ENCODE measurements at regions not wholly inside any gene's neighbourhood (a gene's known extent, or its start where the extent isn't known, plus 50 kb on each side); places are given as distances from the start of the nearest gene placed in this dataset.

GRCh38 chr3:41041899-41042298 is 157.4 kb upstream of the CTNNB1 start:
- no peaks in the 10 kb centered on the region for H3K36me3 ChIP-seq (ENCODE audit: insufficient read depth, low read length)
- H3K27me3 ChIP-seq (ENCODE audit: insufficient read depth, low read length), result peaks cover 24% of the 10 kb centered on the region
- no peak overlapping the region for H2AFZ ChIP-seq (ENCODE audit: low read length, unreplicated experiment)
- no peaks in the 10 kb centered on the region for H3K79me2 ChIP-seq (ENCODE audit: control insufficient read depth, insufficient read depth, low read length, unreplicated experiment)
- H3K4me3 ChIP-seq (ENCODE audit: low read depth, low read length), result no peak overlapping the region
- H3K27ac ChIP-seq (ENCODE audit: low read depth, low read length), result no peak overlapping the region
- H3K4me1 ChIP-seq (ENCODE audit: control insufficient read depth, insufficient read depth, low read length, unreplicated experiment), result no peaks in the 10 kb centered on the region

GRCh38 chr3:41044523-41044922 is 154.8 kb upstream of the CTNNB1 start:
- Histone ChIP-seq H3K27ac (ENCODE audit: low read depth, low read length) (no peak overlapping the region), H3K4me3 (ENCODE audit: low read depth, low read length) (no peak overlapping the region), H3K36me3 (ENCODE audit: insufficient read depth, low read length) (no peaks in the 10 kb centered on the region), H3K27me3 (ENCODE audit: insufficient read depth, low read length) (peaks cover 14% of the 10 kb centered on the region; the same call in 1 of the 2 replicates), H3K79me2 (ENCODE audit: control insufficient read depth, insufficient read depth, low read length, unreplicated experiment) (no peaks in the 10 kb centered on the region), H2AFZ (ENCODE audit: low read length, unreplicated experiment) (no peak overlapping the region), H3K4me1 (ENCODE audit: control insufficient read depth, insufficient read depth, low read length, unreplicated experiment) (no peaks in the 10 kb centered on the region)

- no peak overlapping the region for H2AFZ ChIP-seq (ENCODE audit: low read length, unreplicated experiment)
- no peak overlapping the region for H3K27ac ChIP-seq (ENCODE audit: low read depth, low read length)
- no peak overlapping the region for H3K4me3 ChIP-seq (ENCODE audit: low read depth, low read length)
- no peaks in the 10 kb centered on the region for H3K4me1 ChIP-seq (ENCODE audit: control insufficient read depth, insufficient read depth, low read length, unreplicated experiment)
- no peaks in the 10 kb centered on the region for H3K79me2 ChIP-seq (ENCODE audit: control insufficient read depth, insufficient read depth, low read length, unreplicated experiment)
- H3K27me3 ChIP-seq (ENCODE audit: insufficient read depth, low read length), result peaks cover 14% of the 10 kb centered on the region; the same call in 1 of the 2 replicates
- H3K36me3 ChIP-seq (ENCODE audit: insufficient read depth, low read length), result no peaks in the 10 kb centered on the region
These were observed 153.8 kb upstream of the CTNNB1 start for GRCh38 chr3:41045491-41045890.

GRCh38 chr3:41050144-41050543 is 149.2 kb upstream of the CTNNB1 start:
- Histone ChIP-seq H3K27ac (ENCODE audit: low read depth, low read length) (no peak overlapping the region), H3K4me3 (ENCODE audit: low read depth, low read length) (no peak overlapping the region), H2AFZ (ENCODE audit: low read length, unreplicated experiment) (no peak overlapping the region), H3K27me3 (ENCODE audit: insufficient read depth, low read length) (0 out of 2 replicates have a peak, but pooled peaks cover 3% of the 10 kb centered on the region), H3K36me3 (ENCODE audit: insufficient read depth, low read length) (no peaks in the 10 kb centered on the region), H3K4me1 (ENCODE audit: control insufficient read depth, insufficient read depth, low read length, unreplicated experiment) (no peaks in the 10 kb centered on the region), H3K79me2 (ENCODE audit: control insufficient read depth, insufficient read depth, low read length, unreplicated experiment) (no peaks in the 10 kb centered on the region)

GRCh38 chr3:41053220-41053619 is 146.1 kb upstream of the CTNNB1 start:
- H3K27ac ChIP-seq (ENCODE audit: low read depth, low read length), result no peak overlapping the region
- no peaks in the 10 kb centered on the region for H3K79me2 ChIP-seq (ENCODE audit: control insufficient read depth, insufficient read depth, low read length, unreplicated experiment)
- H2AFZ ChIP-seq (ENCODE audit: low read length, unreplicated experiment), result no peak overlapping the region
- no peaks in the 10 kb centered on the region for H3K4me1 ChIP-seq (ENCODE audit: control insufficient read depth, insufficient read depth, low read length, unreplicated experiment)
- no peaks in the 10 kb centered on the region for H3K27me3 ChIP-seq (ENCODE audit: insufficient read depth, low read length)
- H3K4me3 ChIP-seq (ENCODE audit: low read depth, low read length), result no peak overlapping the region
- H3K36me3 ChIP-seq (ENCODE audit: insufficient read depth, low read length), result no peaks in the 10 kb centered on the region

GRCh38 chr3:41060106-41060505 is 139.2 kb upstream of the CTNNB1 start:
- no peak overlapping the region for H3K27ac ChIP-seq (ENCODE audit: low read depth, low read length)

GRCh38 chr3:41064070-41064469 is 135.2 kb upstream of the CTNNB1 start:
- H3K4me1 ChIP-seq (ENCODE audit: control insufficient read depth, insufficient read depth, low read length, unreplicated experiment), result no peaks in the 10 kb centered on the region
- H2AFZ ChIP-seq (ENCODE audit: low read length, unreplicated experiment), result no peak overlapping the region
- H3K4me3 ChIP-seq (ENCODE audit: low read depth, low read length), result no peak overlapping the region
- H3K79me2 ChIP-seq (ENCODE audit: control insufficient read depth, insufficient read depth, low read length, unreplicated experiment), result no peaks in the 10 kb centered on the region
- no peaks in the 10 kb centered on the region for H3K36me3 ChIP-seq (ENCODE audit: insufficient read depth, low read length)
- no peak overlapping the region for H3K27ac ChIP-seq (ENCODE audit: low read depth, low read length)
- no peaks in the 10 kb centered on the region for H3K27me3 ChIP-seq (ENCODE audit: insufficient read depth, low read length)

More at GRCh38 chr3:41060106-41060505, 139.2 kb upstream of the CTNNB1 start:
- Histone ChIP-seq H3K79me2 (ENCODE audit: control insufficient read depth, insufficient read depth, low read length, unreplicated experiment) (no peaks in the 10 kb centered on the region), H3K4me1 (ENCODE audit: control insufficient read depth, insufficient read depth, low read length, unreplicated experiment) (no peaks in the 10 kb centered on the region), H3K36me3 (ENCODE audit: insufficient read depth, low read length) (no peaks in the 10 kb centered on the region), H3K27me3 (ENCODE audit: insufficient read depth, low read length) (no peaks in the 10 kb centered on the region), H3K4me3 (ENCODE audit: low read depth, low read length) (no peak overlapping the region), H2AFZ (ENCODE audit: low read length, unreplicated experiment) (no peak overlapping the region)

- no peaks in the 10 kb centered on the region for H3K36me3 ChIP-seq (ENCODE audit: insufficient read depth, low read length)
- H3K27me3 ChIP-seq (ENCODE audit: insufficient read depth, low read length), result no peaks in the 10 kb centered on the region
- H3K27ac ChIP-seq (ENCODE audit: low read depth, low read length), result no peak overlapping the region
- H2AFZ ChIP-seq (ENCODE audit: low read length, unreplicated experiment), result no peak overlapping the region
- H3K4me3 ChIP-seq (ENCODE audit: low read depth, low read length), result no peak overlapping the region
- no peaks in the 10 kb centered on the region for H3K4me1 ChIP-seq (ENCODE audit: control insufficient read depth, insufficient read depth, low read length, unreplicated experiment)
- H3K79me2 ChIP-seq (ENCODE audit: control insufficient read depth, insufficient read depth, low read length, unreplicated experiment), result no peaks in the 10 kb centered on the region
These were observed 134.8 kb upstream of the CTNNB1 start for GRCh38 chr3:41064526-41064925.

GRCh38 chr3:41065340-41065739 is 134.0 kb upstream of the CTNNB1 start:
- Histone ChIP-seq H3K79me2 (ENCODE audit: control insufficient read depth, insufficient read depth, low read length, unreplicated experiment) (no peaks in the 10 kb centered on the region), H3K27ac (ENCODE audit: low read depth, low read length) (no peak overlapping the region), H3K4me3 (ENCODE audit: low read depth, low read length) (no peak overlapping the region), H3K36me3 (ENCODE audit: insufficient read depth, low read length) (no peaks in the 10 kb centered on the region), H3K27me3 (ENCODE audit: insufficient read depth, low read length) (no peaks in the 10 kb centered on the region), H2AFZ (ENCODE audit: low read length, unreplicated experiment) (no peak overlapping the region), H3K4me1 (ENCODE audit: control insufficient read depth, insufficient read depth, low read length, unreplicated experiment) (no peaks in the 10 kb centered on the region)

GRCh38 chr3:41073190-41073589 is 126.1 kb upstream of the CTNNB1 start:
- Histone ChIP-seq H3K4me1 (ENCODE audit: control insufficient read depth, insufficient read depth, low read length, unreplicated experiment) (no peaks in the 10 kb centered on the region), H3K27ac (ENCODE audit: low read depth, low read length) (no peak overlapping the region), H3K27me3 (ENCODE audit: insufficient read depth, low read length) (no peaks in the 10 kb centered on the region), H2AFZ (ENCODE audit: low read length, unreplicated experiment) (no peak overlapping the region), H3K36me3 (ENCODE audit: insufficient read depth, low read length) (no peaks in the 10 kb centered on the region), H3K4me3 (ENCODE audit: low read depth, low read length) (no peak overlapping the region), H3K79me2 (ENCODE audit: control insufficient read depth, insufficient read depth, low read length, unreplicated experiment) (no peaks in the 10 kb centered on the region)

- 0 out of 2 replicates have a peak, but pooled peaks cover 1% of the 10 kb centered on the region for H3K27me3 ChIP-seq (ENCODE audit: insufficient read depth, low read length)
- no peak overlapping the region for H2AFZ ChIP-seq (ENCODE audit: low read length, unreplicated experiment)
- H3K36me3 ChIP-seq (ENCODE audit: insufficient read depth, low read length), result no peaks in the 10 kb centered on the region
- H3K4me3 ChIP-seq (ENCODE audit: low read depth, low read length), result no peak overlapping the region
- no peaks in the 10 kb centered on the region for H3K4me1 ChIP-seq (ENCODE audit: control insufficient read depth, insufficient read depth, low read length, unreplicated experiment)
- no peaks in the 10 kb centered on the region for H3K79me2 ChIP-seq (ENCODE audit: control insufficient read depth, insufficient read depth, low read length, unreplicated experiment)
- no peak overlapping the region for H3K27ac ChIP-seq (ENCODE audit: low read depth, low read length)
These were observed 123.3 kb upstream of the CTNNB1 start for GRCh38 chr3:41075975-41076374.

Measured in ACC112 (cell line).